MM.1S (cell line): ENCODE measurements at regions not wholly inside any gene's neighbourhood (a gene's known extent, or its start where the extent isn't known, plus 50 kb on each side); places are given as distances from the start of the nearest gene placed in this dataset.

Experiments used
- CTCF ChIP-seq: fragments of 300-600 bp; sonication (generic); IDR thresholded peaks from 2 replicates; pipeline ENCODE4 v1.5.1; 2016; ENCODE audit warnings: antibody characterized with exemption, low read length, mixed read lengths
- EZH2 ChIP-seq: fragments of 300-600 bp; sonication (generic); optimal IDR thresholded peaks from 2 replicates; pipeline ENCODE3; 2017; ENCODE audit warnings: low read depth, mild to moderate bottlenecking, antibody characterized with exemption, low read length, mixed read lengths
- EZH2phosphoT487 ChIP-seq: fragments of 300-600 bp; sonication (generic); IDR thresholded peaks from 2 replicates; pipeline ENCODE4 v1.6.1; 2018; ENCODE audit warnings: antibody characterized with exemption, low read length

GRCh38 chr7:35570937-35571336, 124.0 kb downstream of the HERPUD2 start:
- TF ChIP-seq CTCF (no peak), EZH2 (no peak), EZH2phosphoT487 (no peak)
